AG08395 (cell line): ENCODE measurements at regions not wholly inside any gene's neighbourhood (a gene's known extent, or its start where the extent isn't known, plus 50 kb on each side); places are given as distances from the start of the nearest gene placed in this dataset.
"Not testable (repeated sequence)": the region's sequence is repeated elsewhere in the genome, so short reads cannot be mapped to it uniquely, and the experiment has no call there.

Experiments used
- DNase-seq: peaks from one replicate; pipeline ENCODE4 v3.0.0; 2012; ENCODE audit warnings: mixed read lengths, low spot score

DNA sequence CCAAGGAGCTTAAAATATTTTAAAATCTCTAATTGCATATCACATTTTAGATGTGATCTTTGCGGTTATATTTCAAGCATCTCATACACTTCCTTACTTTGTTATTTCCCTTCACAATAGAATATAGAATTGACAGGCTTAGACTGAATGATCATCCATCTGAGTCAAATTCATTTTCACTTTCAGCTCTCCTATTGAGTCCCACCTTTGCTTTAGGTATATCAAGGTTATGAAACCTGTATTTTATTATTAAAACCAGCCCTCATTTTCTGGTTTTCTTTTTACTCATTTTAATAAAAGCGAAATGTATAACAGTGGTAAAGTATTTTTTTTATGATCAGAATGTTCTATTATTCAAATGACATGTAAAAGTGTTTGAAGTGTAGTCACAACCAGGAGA lies 162.9 kb upstream of the KYNU start:
- no peak for DNase-seq

DNA sequence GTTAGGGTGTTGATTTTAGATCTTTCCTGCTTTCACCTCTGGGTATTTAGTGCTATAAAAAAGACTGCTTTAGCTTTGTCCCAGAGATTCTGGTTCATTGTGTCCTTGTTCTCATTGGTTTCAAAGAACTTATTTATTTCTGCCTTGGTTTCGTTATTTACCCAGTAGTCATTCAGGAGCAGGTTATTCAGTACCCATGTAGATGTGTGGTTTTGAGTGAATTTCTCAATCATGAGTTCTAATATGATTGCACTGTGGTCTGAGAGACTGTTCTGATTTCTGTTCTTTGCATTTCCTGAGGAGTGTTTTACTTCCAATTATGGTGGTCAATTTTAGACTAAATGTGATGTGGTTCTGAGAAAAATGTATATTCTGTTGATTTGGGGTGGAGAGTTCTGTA lies 167.1 kb upstream of the KYNU start:
- no peak for DNase-seq

DNA sequence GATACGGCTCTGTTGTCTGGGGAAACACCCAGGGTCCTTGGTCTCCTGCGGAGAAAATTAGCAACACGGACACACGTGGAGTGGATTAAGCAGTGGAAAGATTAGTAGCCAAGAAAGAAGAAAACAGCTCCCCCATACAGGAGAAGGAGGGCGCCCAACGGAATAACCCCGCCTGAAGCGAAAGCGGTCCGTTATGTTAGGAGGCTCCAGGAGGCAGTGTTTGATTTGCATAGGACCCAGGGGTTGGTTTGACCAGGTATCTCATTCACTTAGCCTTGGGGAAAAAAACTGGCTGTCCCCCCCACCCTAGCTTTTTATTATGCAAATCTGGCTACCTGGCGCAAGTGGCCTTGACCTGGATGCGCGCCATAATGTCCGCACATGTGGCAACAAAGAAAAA lies 170.1 kb upstream of the KYNU start:
- no peak for DNase-seq

DNA sequence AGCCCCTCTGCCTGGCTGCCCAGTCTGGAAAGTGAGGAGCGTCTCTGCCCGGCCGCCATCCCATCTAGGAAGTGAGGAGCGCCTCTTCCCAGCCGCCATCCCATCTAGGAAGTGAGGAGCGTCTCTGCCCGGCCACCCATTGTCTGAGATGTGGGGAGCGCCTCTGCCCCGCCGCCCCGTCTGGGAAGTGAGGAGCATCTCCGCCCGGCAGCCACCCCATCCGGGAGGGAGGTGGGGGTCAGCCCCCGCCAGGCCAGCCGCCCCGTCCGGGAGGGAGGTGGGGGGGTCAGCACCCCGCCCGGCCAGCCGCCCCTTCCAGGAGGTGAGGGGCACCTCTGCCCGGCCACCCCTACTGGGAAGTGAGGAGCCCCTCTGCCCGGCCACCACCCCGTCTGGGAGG lies 175.1 kb upstream of the KYNU start:
- DNase-seq = not testable (repeated sequence)

DNA sequence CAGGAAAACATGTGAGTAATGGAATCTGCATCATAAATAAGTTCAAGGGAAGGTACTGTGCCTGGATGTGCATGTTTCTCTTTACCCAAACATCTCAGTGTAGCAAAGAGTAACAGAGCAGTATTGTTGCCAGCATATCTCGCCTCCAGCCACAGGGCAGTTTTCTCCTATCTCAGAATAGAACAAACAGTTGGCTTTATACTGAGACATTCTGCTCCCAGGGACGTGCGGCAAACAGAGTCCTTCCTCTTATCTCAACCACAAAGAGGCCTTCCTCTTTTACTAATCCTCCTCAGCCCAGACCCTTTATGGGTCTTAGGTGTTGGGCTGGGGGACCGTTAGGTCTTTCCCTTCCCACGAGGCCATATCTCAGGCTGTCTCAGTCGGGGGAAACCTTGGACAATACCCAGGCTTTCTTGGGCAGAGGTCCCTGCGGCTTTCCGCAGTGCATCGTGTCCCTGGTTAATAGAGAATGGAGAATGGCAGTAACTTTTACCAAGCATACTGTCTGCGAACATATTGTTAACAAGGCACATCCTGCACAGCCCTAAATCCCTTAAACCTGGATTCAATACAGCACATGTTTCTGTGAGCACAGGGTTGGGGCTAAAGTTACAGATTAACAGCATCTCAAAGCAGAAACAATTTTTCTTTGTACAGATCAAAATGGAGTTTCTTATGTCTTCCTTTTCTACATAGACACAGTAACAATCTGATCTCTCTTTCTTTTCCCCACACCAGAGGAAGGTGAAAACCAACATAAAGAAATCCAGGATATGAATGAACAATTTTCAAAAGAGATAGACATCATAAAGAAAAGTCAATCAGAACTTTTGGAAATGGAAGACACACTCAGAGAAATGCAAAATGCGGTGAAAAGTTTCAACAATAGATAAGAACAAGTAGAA lies 181.9 kb upstream of the KYNU start:
- not testable (repeated sequence) for DNase-seq

DNA sequence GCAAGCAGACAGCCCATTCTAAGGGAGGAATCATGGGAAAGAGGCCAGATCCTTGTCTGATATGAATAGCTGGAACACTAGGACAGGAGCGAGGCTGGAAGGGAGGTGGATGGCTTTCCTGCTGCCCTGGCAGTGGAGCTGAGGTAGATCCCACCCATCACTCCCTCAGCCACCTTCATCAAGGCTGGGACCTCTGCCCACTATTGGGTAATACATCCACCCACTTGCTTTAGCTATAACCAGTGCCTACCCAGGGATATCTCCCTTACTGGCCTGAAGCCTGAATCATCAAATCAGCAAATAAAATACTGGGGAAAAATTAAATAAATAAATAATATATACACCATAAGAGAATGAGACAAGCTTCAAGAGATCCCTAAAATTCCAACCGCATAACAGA lies 183.2 kb upstream of the KYNU start:
- no peak for DNase-seq

DNA sequence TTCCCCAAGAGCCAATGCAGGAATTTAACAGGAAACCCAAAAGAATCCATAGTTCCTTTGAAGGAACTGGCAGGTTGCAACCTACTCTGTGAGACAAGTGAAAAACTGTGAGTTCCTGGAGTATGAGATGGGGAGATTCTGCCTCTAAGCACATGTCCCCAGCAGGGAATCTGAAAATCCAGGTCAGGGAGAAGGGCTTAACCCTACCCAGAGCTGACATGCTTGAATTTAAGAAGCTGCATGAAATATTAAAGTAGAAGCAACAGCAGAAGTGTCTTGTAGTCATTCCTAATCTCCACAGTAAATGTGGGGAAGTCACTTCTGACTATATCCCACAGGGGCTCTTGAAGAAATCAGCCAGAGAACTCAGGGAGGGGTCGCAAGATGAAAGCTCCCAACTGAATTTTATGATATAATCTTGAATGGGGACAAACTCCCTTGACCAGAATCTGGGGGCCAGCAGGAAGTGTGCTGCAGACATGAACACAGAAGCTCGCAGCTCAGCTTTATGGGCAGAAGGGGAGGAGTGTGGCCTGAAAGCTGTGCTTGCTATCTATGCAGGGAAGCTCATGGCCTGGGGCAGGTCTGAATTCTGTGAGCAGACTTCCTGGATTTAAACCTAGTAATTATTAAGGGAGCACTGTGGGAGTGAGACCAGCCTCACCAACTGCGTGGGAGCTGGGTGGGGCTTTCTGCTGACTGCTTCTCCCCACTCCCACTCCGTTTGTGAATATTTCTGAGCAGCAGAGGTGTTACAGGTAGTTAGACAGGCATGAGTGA lies 184.1 kb upstream of the KYNU start:
- DNase-seq = no peak

DNA sequence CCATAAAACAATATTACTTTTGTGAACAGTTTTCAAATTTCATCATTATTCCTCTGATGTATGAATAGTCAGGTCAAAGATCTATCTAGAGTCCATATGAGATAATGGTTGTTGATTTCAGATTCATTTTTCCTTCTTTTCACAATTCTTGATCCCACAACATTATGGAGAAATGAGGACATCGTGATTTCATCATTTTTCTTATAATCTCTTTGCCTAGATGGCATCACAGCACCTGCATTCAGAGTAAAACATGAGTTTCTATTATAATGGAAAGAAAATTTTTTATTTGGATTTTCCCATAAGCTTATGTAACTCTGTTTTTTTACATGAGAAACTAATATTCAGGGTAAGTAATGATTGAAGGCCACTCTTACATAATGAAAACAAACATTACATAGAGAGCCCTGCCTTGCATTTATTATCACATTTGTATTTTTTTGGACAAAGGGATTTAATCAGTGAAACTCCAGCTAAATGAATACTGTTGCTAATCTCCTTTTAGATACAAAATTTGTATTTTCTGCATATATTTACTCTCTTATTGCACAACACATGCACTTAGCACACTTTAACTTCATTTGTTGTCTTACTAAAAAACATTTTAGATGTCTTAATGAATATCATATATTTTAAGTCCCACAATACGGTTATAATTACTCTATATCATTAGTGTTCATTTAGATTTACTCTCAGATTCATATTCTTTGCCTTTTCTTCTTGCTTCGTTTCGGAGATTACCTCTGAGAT lies 188.4 kb upstream of the KYNU start:
- no peak for DNase-seq

DNA sequence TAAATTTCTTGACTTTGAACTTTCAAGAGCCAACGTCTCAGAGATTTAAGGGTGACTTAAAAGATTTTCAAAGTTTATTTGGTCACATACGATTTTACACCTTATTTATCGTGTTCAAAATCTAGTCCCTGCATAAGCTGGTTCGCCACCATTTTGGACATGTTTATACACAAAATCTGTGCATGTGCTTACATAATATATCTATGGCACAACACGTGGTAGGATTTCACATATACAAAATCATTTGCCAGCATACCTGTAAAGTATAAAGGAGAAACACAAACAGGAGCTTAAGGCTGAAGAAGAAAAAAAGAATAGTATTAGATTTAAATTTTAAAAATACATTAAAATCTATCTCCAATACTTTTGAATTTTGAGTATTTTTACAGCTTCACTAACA lies 190.0 kb upstream of the KYNU start:
- no peak for DNase-seq

DNA sequence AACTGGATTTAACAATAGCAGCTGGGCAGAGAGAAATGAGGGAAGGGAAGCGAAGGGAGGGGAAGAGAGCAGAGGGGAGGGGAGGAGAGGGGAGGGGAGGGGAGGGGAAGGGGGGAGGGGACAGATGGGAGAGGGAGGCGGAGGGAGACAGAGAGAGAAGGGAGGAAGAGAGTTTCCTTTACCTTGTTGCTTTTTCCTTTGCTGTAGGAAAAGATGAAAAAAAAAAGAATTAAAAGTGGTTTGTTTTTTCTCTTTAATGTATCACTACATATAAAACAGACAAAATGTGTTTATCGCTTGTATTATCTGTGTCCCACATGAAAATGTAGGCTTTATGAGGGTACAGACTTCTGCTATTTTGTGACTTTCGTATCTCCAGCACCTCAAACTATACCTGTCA lies 190.4 kb upstream of the KYNU start:
- no peak for DNase-seq

DNA sequence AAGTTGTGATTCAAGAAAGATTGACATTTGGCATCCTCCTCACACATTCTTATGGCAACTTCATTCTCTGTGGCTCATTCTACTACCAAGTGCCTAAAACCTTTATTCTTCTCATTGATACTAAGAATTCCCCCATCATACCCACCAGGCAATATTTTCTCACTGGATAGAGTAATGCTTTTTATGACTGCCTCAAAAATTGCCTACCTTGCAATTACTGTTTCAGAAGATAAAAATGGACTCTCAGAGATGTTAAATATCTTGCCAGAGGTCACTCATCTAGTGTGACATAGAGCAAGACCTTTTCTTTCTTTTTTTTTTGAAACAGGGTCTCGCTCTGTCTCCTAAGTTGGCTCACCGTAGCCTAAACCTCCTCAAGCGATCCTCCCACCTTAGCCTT lies 192.8 kb upstream of the KYNU start:
- no peak for DNase-seq

DNA sequence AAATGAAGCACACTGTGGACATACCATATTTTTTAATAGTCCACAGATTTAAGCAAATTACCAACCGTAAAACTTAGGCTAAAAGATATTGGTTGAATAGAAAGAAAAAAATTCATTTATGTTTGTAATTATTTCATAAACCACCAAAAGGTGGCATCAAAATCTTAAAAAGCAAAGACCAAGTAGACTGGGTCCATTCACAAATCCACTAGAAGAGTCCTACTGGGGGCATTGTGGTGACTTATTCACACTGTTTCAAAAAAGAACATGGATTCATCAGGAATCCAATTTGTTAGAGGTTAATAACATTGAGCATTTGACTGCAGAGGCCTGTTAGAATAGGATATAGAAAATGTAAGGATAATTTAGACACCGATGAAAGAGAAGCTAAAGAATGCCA lies 194.9 kb upstream of the KYNU start:
- peak; percentile 4 for DNase-seq

DNA sequence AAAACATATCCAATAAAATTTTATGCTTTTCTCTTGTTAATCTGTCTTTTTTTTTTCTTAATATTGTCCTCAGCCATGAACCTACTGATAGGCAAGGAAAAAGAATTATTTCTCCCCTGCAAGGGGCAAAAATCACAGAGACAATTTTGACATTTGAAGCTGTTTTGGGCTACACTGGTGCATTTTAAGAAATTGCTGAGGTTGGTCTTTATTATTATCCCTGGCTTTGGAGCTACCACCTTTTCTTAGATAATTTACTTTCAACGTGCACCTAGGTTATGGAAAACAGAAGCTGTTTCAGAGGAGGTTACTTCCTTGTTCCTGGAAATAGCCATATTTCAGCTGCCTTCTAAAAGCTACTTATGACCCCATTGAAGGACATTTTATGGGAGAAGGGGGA lies 195.5 kb upstream of the KYNU start:
- DNase-seq = no peak

DNA sequence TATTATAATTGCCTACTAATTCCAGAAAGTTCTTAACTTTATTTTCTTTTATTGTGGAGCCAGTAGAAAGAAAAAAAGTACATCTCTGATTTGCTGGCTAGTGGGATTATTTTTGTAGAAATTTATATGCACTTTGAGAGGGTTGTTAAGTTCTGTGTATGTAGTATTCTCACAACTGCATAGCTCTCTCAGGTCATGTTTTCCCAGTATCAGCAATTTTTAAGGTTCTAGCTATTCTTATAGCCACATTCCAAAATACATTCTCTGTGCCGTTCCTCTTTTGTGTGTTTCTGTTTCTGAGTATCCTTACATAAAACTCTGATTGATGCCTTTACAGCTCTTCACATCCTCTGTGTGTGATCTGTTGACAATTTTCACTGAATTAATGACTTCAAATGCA lies 199.3 kb upstream of the KYNU start:
- DNase-seq = no peak

DNA sequence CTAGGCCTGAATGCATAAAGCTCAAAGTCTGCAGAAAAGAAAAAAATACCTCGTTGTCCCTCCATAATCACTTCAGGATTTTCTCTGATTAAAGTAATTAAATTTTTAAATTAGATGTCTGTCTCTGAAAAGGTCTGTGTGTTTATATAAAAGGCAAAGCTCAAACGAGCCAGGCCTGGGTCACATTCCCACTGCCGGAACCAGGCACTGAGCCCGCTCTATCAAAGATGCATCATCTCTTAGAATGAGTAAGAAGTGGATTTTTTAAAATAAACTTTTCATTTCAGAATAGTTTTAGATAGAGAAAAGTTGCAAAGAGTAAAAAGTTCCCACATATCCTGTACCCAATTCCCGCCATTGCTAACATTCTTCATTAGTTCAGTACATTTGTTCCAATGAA lies 202.1 kb upstream of the KYNU start:
- DNase-seq = no peak

DNA sequence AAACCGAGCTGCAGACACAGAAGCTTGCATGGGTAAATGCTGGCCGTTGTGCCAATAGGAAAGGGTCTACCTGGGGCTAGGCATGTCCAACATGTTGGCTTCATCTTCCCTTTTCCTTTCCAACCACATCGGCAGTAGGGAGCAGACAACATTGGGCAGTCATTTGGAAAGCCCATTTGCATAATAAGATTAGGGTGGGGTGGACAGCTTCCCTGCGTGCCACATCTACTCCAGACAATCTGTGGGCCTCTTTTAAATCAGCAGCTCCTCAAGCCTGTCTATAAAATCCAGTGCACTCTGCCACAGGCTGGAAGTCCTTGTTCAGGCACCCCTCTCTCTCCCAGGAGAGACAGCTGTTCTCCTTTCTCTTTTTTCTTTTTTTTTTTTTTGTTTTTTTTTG lies 203.6 kb upstream of the KYNU start:
- DNase-seq = no peak

DNA sequence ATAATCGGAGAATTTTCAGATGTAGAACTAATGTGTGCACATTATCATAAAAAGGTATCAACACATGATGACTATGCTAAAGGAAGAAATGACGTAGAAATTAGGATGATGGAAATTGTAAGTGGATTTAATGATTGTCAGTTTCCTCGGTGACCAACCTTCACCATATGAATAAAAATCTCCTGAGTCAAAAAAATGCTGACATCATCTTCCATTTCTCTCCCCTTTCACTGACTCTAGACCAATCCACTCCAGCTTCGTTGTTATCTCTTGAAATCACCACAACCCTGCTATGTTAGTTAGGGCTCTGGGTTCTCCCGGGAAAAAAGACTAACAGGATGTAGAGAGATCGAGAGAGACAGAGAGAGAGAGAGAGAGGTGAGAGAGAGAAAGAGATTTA lies 204.8 kb upstream of the KYNU start:
- no peak for DNase-seq

DNA sequence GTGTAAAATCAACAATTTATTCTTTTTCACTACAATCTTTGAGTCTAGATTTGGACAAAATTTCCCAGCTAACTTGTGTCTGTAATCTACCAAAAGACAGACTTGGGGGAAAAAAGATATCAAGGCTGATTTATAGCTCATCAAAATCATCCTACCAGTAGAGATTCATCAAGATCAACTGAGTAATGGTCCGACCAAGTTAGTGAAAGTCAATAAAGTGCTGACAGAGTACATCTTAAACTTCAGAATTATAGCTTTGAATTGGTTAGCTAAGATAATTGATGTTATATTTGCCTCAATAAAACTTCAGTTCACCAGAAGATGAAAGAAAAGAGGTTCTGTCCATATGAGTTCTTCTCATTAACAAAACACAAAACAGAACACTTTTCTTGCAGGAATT lies 207.1 kb upstream of the KYNU start:
- DNase-seq = no peak

DNA sequence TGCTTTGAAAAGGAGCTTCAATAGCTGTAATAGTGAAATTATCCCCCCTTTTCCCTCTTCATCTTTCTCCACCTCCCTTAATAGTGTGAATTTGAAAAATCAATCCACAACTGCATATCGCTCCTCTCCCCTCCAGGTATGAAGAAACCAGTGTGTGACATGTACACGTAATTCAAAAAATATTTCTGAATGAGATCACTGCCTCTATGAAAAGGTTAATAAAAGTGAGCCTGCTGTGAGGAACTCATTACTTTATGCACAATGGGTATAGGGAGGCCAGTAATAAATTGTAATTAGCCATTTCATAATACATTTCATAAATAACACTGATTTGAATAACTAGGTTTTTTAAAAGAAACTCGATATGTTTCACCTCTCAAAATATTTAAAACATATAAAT lies 209.0 kb upstream of the KYNU start:
- DNase-seq = no peak

DNA sequence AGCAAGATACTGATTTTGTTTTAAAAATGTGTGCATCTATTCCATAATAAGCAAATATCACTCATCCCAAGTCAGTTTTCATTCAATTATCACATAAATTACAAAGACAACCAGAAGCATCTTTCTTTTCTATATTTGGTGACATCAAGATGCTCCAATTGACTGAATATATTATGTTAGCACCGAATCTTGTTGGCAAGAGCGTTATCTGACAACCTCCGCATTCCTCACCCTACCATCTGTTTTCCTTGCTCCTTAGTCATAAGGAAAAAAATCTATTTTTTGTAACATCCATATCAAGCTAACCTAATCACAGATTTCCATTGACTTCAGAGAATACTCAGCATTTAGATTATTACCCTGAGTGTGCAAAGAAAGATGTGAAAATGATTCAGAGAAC lies 212.2 kb upstream of the KYNU start:
- DNase-seq = no peak

DNA sequence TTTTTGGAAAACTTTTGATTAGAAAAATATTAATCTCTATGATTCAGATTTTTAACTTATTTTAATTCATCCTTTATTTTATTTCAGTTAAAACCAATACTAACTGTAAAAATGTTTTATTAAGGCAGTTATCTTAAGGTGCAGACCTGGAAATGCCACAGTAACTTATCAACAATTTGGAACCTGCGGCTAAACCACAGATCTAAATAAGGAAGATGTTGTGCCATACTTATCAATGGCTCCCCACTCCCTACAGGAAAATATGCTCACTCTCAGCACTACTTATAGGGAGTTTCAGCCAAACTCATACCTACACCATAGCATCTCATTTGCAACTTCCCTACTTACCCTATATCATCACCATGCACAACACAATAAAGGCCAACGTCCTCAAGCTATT lies 226.9 kb upstream of the KYNU start:
- DNase-seq = no peak

DNA sequence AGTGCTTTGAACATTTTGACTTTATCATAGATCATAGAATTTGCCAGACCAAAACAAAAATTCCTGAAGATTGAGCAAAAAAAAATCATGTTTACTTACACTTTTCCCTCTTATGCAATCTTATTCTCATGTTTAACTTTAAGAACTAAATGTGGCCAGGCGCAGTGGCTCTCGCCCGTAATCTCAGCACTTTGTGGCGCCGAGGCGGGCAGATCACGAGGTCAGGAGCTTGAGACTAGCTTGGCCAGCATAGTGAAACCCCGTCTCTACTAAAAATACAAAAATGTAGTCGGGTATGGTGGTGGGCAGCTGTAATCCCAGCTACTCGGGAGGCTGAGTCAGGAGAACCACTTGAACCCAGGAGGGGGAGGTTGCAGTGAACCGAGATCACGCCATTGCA lies 227.9 kb upstream of the KYNU start:
- no peak for DNase-seq

DNA sequence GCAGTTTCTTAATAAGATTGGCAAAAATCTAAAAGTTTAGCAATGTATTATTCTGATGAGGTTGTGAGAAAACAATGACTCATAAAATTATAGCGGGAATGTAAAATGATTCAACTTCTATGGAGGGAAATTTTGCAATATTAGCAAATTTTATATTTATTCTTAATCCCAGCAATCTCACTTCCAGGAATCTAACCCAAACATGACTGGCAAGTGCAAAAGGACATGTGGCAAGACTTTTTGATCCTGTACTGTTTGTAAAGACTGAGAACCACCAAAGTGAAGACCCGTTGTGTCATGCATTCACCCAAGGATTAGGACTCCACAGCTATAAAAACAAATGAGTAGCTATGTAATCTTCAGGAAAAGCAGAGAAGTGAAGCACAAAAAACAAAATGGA lies 234.8 kb upstream of the KYNU start:
- DNase-seq = no peak
